Ishikawa (cell line): ENCODE measurements at regions not wholly inside any gene's neighbourhood (a gene's known extent, or its start where the extent isn't known, plus 50 kb on each side); places are given as distances from the start of the nearest gene placed in this dataset.

ENCODE experiments used
- CEBPB ChIP-seq: IDR thresholded peaks from 2 replicates; pipeline ENCODE4 v1.6.1; 2012
- CREB1 ChIP-seq: IDR thresholded peaks from 2 replicates; pipeline ENCODE4 v1.6.1; 2012; ENCODE audit warnings: low read depth
- EGR1 ChIP-seq: IDR thresholded peaks from 2 replicates; pipeline ENCODE4 v1.6.1; 2012
- EP300 ChIP-seq: IDR thresholded peaks from 2 replicates; pipeline ENCODE4 v1.6.1; 2012; ENCODE audit warnings: borderline replicate concordance
- FOXM1 ChIP-seq: IDR thresholded peaks from 2 replicates; pipeline ENCODE4 v1.6.1; 2012; ENCODE audit warnings: low read depth, borderline replicate concordance
- MAX ChIP-seq: IDR thresholded peaks from 2 replicates; pipeline ENCODE4 v1.6.1; 2012
- NFIC ChIP-seq: IDR thresholded peaks from 2 replicates; pipeline ENCODE4 v1.6.1; 2012
- RAD21 ChIP-seq: IDR thresholded peaks from 2 replicates; pipeline ENCODE4 v1.6.1; 2012; ENCODE audit warnings: low read depth
- REST ChIP-seq: IDR thresholded peaks from 2 replicates; pipeline ENCODE4 v1.6.1; 2012; ENCODE audit warnings: low read depth, mild to moderate bottlenecking
- TAF1 ChIP-seq: IDR thresholded peaks from 2 replicates; pipeline ENCODE4 v1.6.1; 2012; ENCODE audit warnings: low read depth, mild to moderate bottlenecking
- TCF12 ChIP-seq: IDR thresholded peaks from 2 replicates; pipeline ENCODE4 v1.6.1; 2012; ENCODE audit warnings: low read depth
- TEAD4 ChIP-seq: IDR thresholded peaks from 2 replicates; pipeline ENCODE4 v1.6.1; 2012
- USF1 ChIP-seq: IDR thresholded peaks from 2 replicates; pipeline ENCODE4 v1.6.1; 2012
- YY1 ChIP-seq: IDR thresholded peaks from 2 replicates; pipeline ENCODE4 v1.6.1; 2012; ENCODE audit warnings: low read depth
- ZBTB7A ChIP-seq: IDR thresholded peaks from 2 replicates; pipeline ENCODE4 v1.6.1; 2012; ENCODE audit warnings: low read depth

GRCh38 chr5:159777049-159777660, 139.1 kb upstream of the ADRA1B start:
- TF ChIP-seq USF1 (no peak), TAF1 (no peak), TCF12 (no peak), MAX (no peak), EP300 (no peak), FOXM1 (no peak), EGR1 (no peak), REST (no peak), CEBPB (no peak), YY1 (no peak), TEAD4 (no peak), CREB1 (no peak), ZBTB7A (no peak), RAD21 (no peak), NFIC (no peak)

- TF ChIP-seq RAD21: no peak
- no peak for TF ChIP-seq FOXM1
- TF ChIP-seq EGR1: no peak
- TF ChIP-seq EP300: no peak
- TF ChIP-seq USF1: no peak
- TF ChIP-seq YY1: no peak
- no peak for TF ChIP-seq TEAD4
- TF ChIP-seq NFIC: no peak
- no peak for TF ChIP-seq ZBTB7A
- TF ChIP-seq MAX: no peak
- TF ChIP-seq CEBPB: no peak
- TF ChIP-seq TCF12: no peak
- no peak for TF ChIP-seq REST
- no peak for TF ChIP-seq CREB1
- no peak for TF ChIP-seq TAF1
Measured at GRCh38 chr5:159779481-159779880, 136.8 kb upstream of the ADRA1B start.

- TF ChIP-seq TEAD4: no peak
- no peak for TF ChIP-seq USF1
- no peak for TF ChIP-seq TCF12
- no peak for TF ChIP-seq YY1
- TF ChIP-seq CEBPB: no peak
- TF ChIP-seq EGR1: no peak
- TF ChIP-seq RAD21: no peak
- no peak for TF ChIP-seq EP300
- no peak for TF ChIP-seq CREB1
- no peak for TF ChIP-seq REST
- no peak for TF ChIP-seq ZBTB7A
- TF ChIP-seq TAF1: no peak
Measured at GRCh38 chr5:159780246-159780645, 136.0 kb upstream of the ADRA1B start.

GRCh38 chr5:159781626-159782157, 134.6 kb upstream of the ADRA1B start:
- no peak for TF ChIP-seq TCF12
- TF ChIP-seq NFIC: no peak
- no peak for TF ChIP-seq ZBTB7A
- no peak for TF ChIP-seq CEBPB
- no peak for TF ChIP-seq MAX
- no peak for TF ChIP-seq USF1
- no peak for TF ChIP-seq TAF1
- no peak for TF ChIP-seq EP300
- TF ChIP-seq CREB1: no peak
- TF ChIP-seq EGR1: no peak
- no peak for TF ChIP-seq YY1
- no peak for TF ChIP-seq TEAD4
- TF ChIP-seq RAD21: no peak
